PC-3 (cell line): ENCODE measurements at regions not wholly inside any gene's neighbourhood (a gene's known extent, or its start where the extent isn't known, plus 50 kb on each side); places are given as distances from the start of the nearest gene placed in this dataset.

Experiments
- ATAC-seq: fragments of 200-7000 bp; cut with Tn5 transposase; 2 replicates; pipeline ENCODE4 v1.9.1; 2020; ENCODE audit warnings: mild to moderate bottlenecking, moderate library complexity
- BruUV-seq: library from RNA; stranded (reverse); fragments of 400-500 nt; replicated peaks from 2 replicates; lab custom pipeline; 2021; lab: Mats Ljungman, UMichigan
- CTCF ChIA-PET: fragments of 300-600 bp; sonication (Branson Sonifier 250); formaldehyde crosslinking; loops from one replicate; lab custom pipeline; 2022; ENCODE audit warnings: antibody characterized with exemption; lab: Charles Lee
- POLR2A ChIA-PET: fragments of 300-600 bp; sonication (Branson Sonifier 250); formaldehyde crosslinking; loops from one replicate; lab custom pipeline; 2022; ENCODE audit warnings: antibody characterized with exemption; ENCODE audit not compliant: unreplicated experiment; lab: Charles Lee
- DNase-seq: peaks from one replicate; pipeline ENCODE4 v3.0.0-alpha.2; 2015
- H2AFZ ChIP-seq: fragments of 300-600 bp; sonication (generic); 2 replicates; pipeline ENCODE4 v1.6.0; 2016; ENCODE audit warnings: antibody characterized with exemption, low read length
- H3F3A ChIP-seq: fragments of 300-600 bp; sonication (generic); one replicate; pipeline ENCODE4 v1.6.0; 2017; ENCODE audit warnings: antibody characterized with exemption, low read length, control low read depth, mild to moderate bottlenecking; ENCODE audit not compliant: unreplicated experiment
- H3K27ac ChIP-seq: fragments of 300-600 bp; sonication (generic); 2 replicates; pipeline ENCODE4 v1.5.1; 2016; ENCODE audit warnings: mild to moderate bottlenecking, low read length
- H3K27me3 ChIP-seq: fragments of 300-600 bp; sonication (generic); 2 replicates; pipeline ENCODE4 v1.6.1; 2016; ENCODE audit warnings: low read length, mixed read lengths
- H3K36me3 ChIP-seq: fragments of 300-600 bp; sonication (generic); 2 replicates; pipeline ENCODE4 v1.6.1; 2016; ENCODE audit warnings: low read depth, mixed run types, low read length, mixed read lengths
- H3K4me1 ChIP-seq: fragments of 300-600 bp; sonication (generic); 2 replicates; pipeline ENCODE4 v1.5.1; 2016; ENCODE audit warnings: low read length; ENCODE audit not compliant: insufficient read depth
- H3K4me2 ChIP-seq: fragments of 300-600 bp; sonication (generic); 2 replicates; pipeline ENCODE4 v1.6.0; 2016; ENCODE audit warnings: low read length
- H3K4me3 ChIP-seq: fragments of 300-600 bp; sonication (generic); 2 replicates; pipeline ENCODE4 v1.5.1; 2016; ENCODE audit warnings: mild to moderate bottlenecking, low read length, mixed read lengths
- H3K79me2 ChIP-seq: fragments of 300-600 bp; sonication (generic); 2 replicates; pipeline ENCODE4 v1.6.1; 2017; ENCODE audit warnings: low read length, mixed read lengths
- H3K9ac ChIP-seq: fragments of 300-600 bp; sonication (generic); 2 replicates; pipeline ENCODE4 v1.6.0; 2016; ENCODE audit warnings: mild to moderate bottlenecking, low read length
- H3K9me2 ChIP-seq: fragments of 300-600 bp; sonication (generic); replicated peaks from 2 replicates; pipeline ENCODE4 v1.6.1; 2016; ENCODE audit warnings: mixed run types, low read length, mixed read lengths
- H3K9me3 ChIP-seq: fragments of 300-600 bp; sonication (generic); 2 replicates; pipeline ENCODE4 v1.6.1; 2016; ENCODE audit warnings: low read length, mixed read lengths
- H4K20me1 ChIP-seq: fragments of 300-600 bp; sonication (generic); 2 replicates; pipeline ENCODE4 v1.6.1; 2016; ENCODE audit warnings: low read length, mixed read lengths
- CTCF ChIP-seq: fragments of 300-600 bp; sonication (generic); conservative IDR thresholded peaks from 2 replicates; pipeline ENCODE4 v1.5.1; 2017; ENCODE audit warnings: antibody characterized with exemption, low read depth, mild to moderate bottlenecking, low read length
- EZH2 ChIP-seq: fragments of 300-600 bp; sonication (generic); IDR thresholded peaks from one replicate; pipeline ENCODE4 v1.6.1; 2017; ENCODE audit warnings: antibody characterized with exemption, mild to moderate bottlenecking, low read length; ENCODE audit not compliant: unreplicated experiment
- EZH2phosphoT487 ChIP-seq: fragments of 300-600 bp; sonication (generic); IDR thresholded peaks from 2 replicates; pipeline ENCODE4 v1.6.1; 2018; ENCODE audit warnings: mild to moderate bottlenecking, antibody characterized with exemption, low read length, borderline replicate concordance
- intact Hi-C: fragments of 100-400 bp; cut with micrococcal nuclease; formaldehyde crosslinking; loops from 2 replicates; pipeline ENCODE4 v1.9.0; 2023

GRCh38 chr14:88961214-88961613 lies 136.8 kb downstream of the TTC8 start:
- TF ChIP-seq EZH2 (no peak), CTCF (no peak)
- Histone ChIP-seq H3K4me2 (no peak overlapping the region), H3K36me3 (no peaks in the 10 kb centered on the region), H3K79me2 (no peaks in the 10 kb centered on the region), H3K4me1 (no peaks in the 10 kb centered on the region), H3F3A (no peaks in the 10 kb centered on the region), H3K27me3 (no peaks in the 10 kb centered on the region), H3K27ac (no peak overlapping the region), H3K9ac (no peak overlapping the region), H3K4me3 (no peak overlapping the region), H4K20me1 (no peaks in the 10 kb centered on the region), H3K9me3 (no peaks in the 10 kb centered on the region), H3K9me2 (no peaks in the 10 kb centered on the region), H2AFZ (no peak overlapping the region)
- BruUV-seq: no TSS peak
- DNase-seq (no peak), ATAC-seq (no peak)
- intact Hi-C loops: no loop called here
- CTCF ChIA-PET: no interaction called here
- POLR2A ChIA-PET: no interaction called here

- Histone ChIP-seq H3K27ac (no peak overlapping the region), H3K9me3 (no peaks in the 10 kb centered on the region), H3K4me2 (no peak overlapping the region), H3K27me3 (no peaks in the 10 kb centered on the region), H3K4me1 (no peaks in the 10 kb centered on the region), H3K79me2 (no peaks in the 10 kb centered on the region), H3F3A (no peaks in the 10 kb centered on the region), H3K9ac (no peak overlapping the region), H3K9me2 (no peaks in the 10 kb centered on the region), H2AFZ (no peak overlapping the region), H3K36me3 (no peaks in the 10 kb centered on the region), H3K4me3 (no peak overlapping the region), H4K20me1 (no peaks in the 10 kb centered on the region)
- TF ChIP-seq EZH2phosphoT487 (no peak), EZH2 (no peak), CTCF (no peak)
- CTCF ChIA-PET: no interaction called here
- POLR2A ChIA-PET: no interaction called here
- DNase-seq: no peak
- BruUV-seq: no TSS peak
- intact Hi-C loops: no loop called here
- ATAC-seq: no peak
Observed at GRCh38 chr14:88962356-88962755, 137.9 kb downstream of the TTC8 start.

- H3F3A ChIP-seq: no peaks in the 10 kb centered on the region
- intact Hi-C loops: no loop called here
- TF ChIP-seq EZH2 (no peak), EZH2phosphoT487 (no peak)
- H3K9me3 ChIP-seq: no peaks in the 10 kb centered on the region
- ChIA-PET CTCF (no interaction called here), POLR2A (no interaction called here)
- H2AFZ ChIP-seq: no peak overlapping the region
- no peaks in the 10 kb centered on the region for H3K36me3 ChIP-seq
- no peaks in the 10 kb centered on the region for H3K4me1 ChIP-seq
- no peak overlapping the region for H3K4me3 ChIP-seq
- ATAC-seq (no peak), DNase-seq (no peak)
- BruUV-seq: no TSS peak
- no peak overlapping the region for H3K4me2 ChIP-seq
- H3K27me3 ChIP-seq: no peaks in the 10 kb centered on the region; the same call in 1 of the 2 replicates
- no peaks in the 10 kb centered on the region for H4K20me1 ChIP-seq
- no peaks in the 10 kb centered on the region for H3K79me2 ChIP-seq
- no peaks in the 10 kb centered on the region for H3K9me2 ChIP-seq
- H3K9ac ChIP-seq: no peak overlapping the region
- H3K27ac ChIP-seq: no peak overlapping the region
Observed at GRCh38 chr14:88967299-88967698, 142.8 kb downstream of the TTC8 start.
